H1 (cell line): ENCODE measurements at regions not wholly inside any gene's neighbourhood (a gene's known extent, or its start where the extent isn't known, plus 50 kb on each side); places are given as distances from the start of the nearest gene placed in this dataset.

Source experiments
- CTCF ChIA-PET: fragments of 300-600 bp; sonication (Branson Sonifier 250); formaldehyde crosslinking; loops from one replicate; lab custom pipeline; 2021; ENCODE audit not compliant: partially characterized antibody; lab: Charles Lee
- POLR2A ChIA-PET: fragments of 300-600 bp; sonication (Branson Sonifier 250); formaldehyde crosslinking; loops from one replicate; lab custom pipeline; 2021; ENCODE audit warnings: inconsistent platforms; ENCODE audit not compliant: partially characterized antibody; lab: Charles Lee
- DNase-seq, 2 experiments: peaks; one replicate each; pipeline versions ENCODE4 v3.0.0 to v3.0.0-alpha.2; 2010 to 2022; ENCODE audit warnings: low spot score in 2 of 2, low read depth in 1 of 2, mixed read lengths in 1 of 2
- FAIRE-seq: peaks from 2 replicates; lab custom pipeline; 2011; peaks lifted over from hg19 to GRCh38; lab: Jason Lieb, UNC
- H2AFZ ChIP-seq: 2 replicates; pipeline ENCODE4 v1.8.1; 2012; ENCODE audit warnings: low read length, inconsistent platforms
- H2AK5ac ChIP-seq: 2 replicates; pipeline ENCODE4 v1.6.1; 2013; ENCODE audit warnings: low read depth, low read length
- H2BK120ac ChIP-seq: replicated peaks from 2 replicates; pipeline ENCODE3; 2013; ENCODE audit warnings: low read depth, low read length, inconsistent platforms
- H2BK12ac ChIP-seq: 2 replicates; pipeline ENCODE4 v1.6.1; 2013; ENCODE audit warnings: low read depth, low read length
- H2BK15ac ChIP-seq: 2 replicates; pipeline ENCODE4 v1.6.1; 2013; ENCODE audit warnings: low read length
- H2BK20ac ChIP-seq: 2 replicates; pipeline ENCODE4 v1.6.1; 2013; ENCODE audit warnings: low read length
- H2BK5ac ChIP-seq: 2 replicates; pipeline ENCODE4 v1.6.1; 2013; ENCODE audit warnings: low read depth, low read length
- H3K14ac ChIP-seq: 2 replicates; pipeline ENCODE4 v1.6.1; 2013; ENCODE audit warnings: inconsistent platforms; ENCODE audit not compliant: insufficient read length
- H3K18ac ChIP-seq: 2 replicates; pipeline ENCODE4 v1.6.1; 2013; ENCODE audit warnings: low read length; ENCODE audit errors: extremely low read depth
- H3K23ac ChIP-seq: 2 replicates; pipeline ENCODE4 v1.6.1; 2013; ENCODE audit warnings: inconsistent platforms; ENCODE audit not compliant: insufficient read length
- H3K23me2 ChIP-seq: 2 replicates; pipeline ENCODE4 v1.6.1; 2013; ENCODE audit warnings: low read depth, low read length
- H3K27ac ChIP-seq: 2 replicates; pipeline ENCODE4 v1.6.1; 2011; ENCODE audit warnings: low read depth, low read length, inconsistent platforms
- H3K27me3 ChIP-seq, 4 experiments: replicated peaks in 1 of 4; 1 replicate in 1 of 4; 2 replicates in 3 of 4; pipeline versions ENCODE4 v1.6.1 to v1.8.1; 2011 to 2013; ENCODE audit warnings: low read length in 3 of 4, mild to moderate bottlenecking in 3 of 4, inconsistent platforms in 2 of 4, mixed read lengths in 2 of 4, moderate library complexity in 1 of 4; ENCODE audit not compliant: control insufficient read depth in 3 of 4, insufficient read depth in 3 of 4; ENCODE audit errors: extremely low read depth in 1 of 4
- H3K36me3 ChIP-seq, 4 experiments: 2 replicates each; pipeline versions ENCODE4 v1.6.1 to v1.8.1; 2011 to 2013; ENCODE audit warnings: mild to moderate bottlenecking in 4 of 4, low read length in 3 of 4, moderate library complexity in 2 of 4, control low read depth in 1 of 4, inconsistent platforms in 1 of 4; ENCODE audit not compliant: insufficient read depth in 4 of 4, control insufficient read depth in 2 of 4
- H3K4ac ChIP-seq: replicated peaks from 2 replicates; pipeline ENCODE3; 2013; ENCODE audit warnings: low read length, low read depth, mixed read lengths, inconsistent platforms; ENCODE audit not compliant: insufficient read length
- H3K4me1 ChIP-seq, 4 experiments: replicated peaks in 1 of 4; 1 replicate in 1 of 4; 2 replicates in 3 of 4; pipeline versions ENCODE4 v1.6.1 to v1.8.1; 2011 to 2013; ENCODE audit warnings: low read length in 3 of 4, inconsistent platforms in 2 of 4, mixed read lengths in 1 of 4; ENCODE audit not compliant: insufficient read depth in 4 of 4, control insufficient read depth in 3 of 4
- H3K4me2 ChIP-seq, 2 experiments: 2 replicates each; pipeline versions ENCODE4 v1.6.1 to v1.8.1; 2011 to 2013; ENCODE audit warnings: low read depth in 2 of 2, low read length in 2 of 2, control low read depth in 1 of 2, inconsistent platforms in 1 of 2, mild to moderate bottlenecking in 1 of 2; ENCODE audit not compliant: insufficient read depth in 1 of 2
- H3K4me3 ChIP-seq, 4 experiments: fragments of 200-600, 300-600 bp in 1 of 4; sonication (generic), shearing (Covaris generic), sonication (Bioruptor Twin) in 1 of 4; 2 replicates each; pipeline versions ENCODE4 v1.5.1 to v1.8.1; 2011 to 2016; ENCODE audit warnings: low read length in 4 of 4, low read depth in 3 of 4, control low read depth in 2 of 4, inconsistent platforms in 2 of 4, mild to moderate bottlenecking in 2 of 4, mixed read lengths in 1 of 4, moderate library complexity in 1 of 4; ENCODE audit not compliant: insufficient read depth in 2 of 4; ENCODE audit errors: extremely low read depth in 1 of 4
- H3K56ac ChIP-seq: replicated peaks from 2 replicates; pipeline ENCODE3; 2013; ENCODE audit warnings: low read depth, mild to moderate bottlenecking, mixed read lengths, low read length, inconsistent platforms; ENCODE audit not compliant: insufficient read length
- H3K79me1 ChIP-seq: 2 replicates; pipeline ENCODE4 v1.6.1; 2013; ENCODE audit warnings: low read depth, low read length, control low read depth
- H3K79me2 ChIP-seq, 2 experiments: 2 replicates each; pipeline versions ENCODE4 v1.6.1 to v1.8.1; 2012 to 2013; ENCODE audit warnings: low read length in 2 of 2, mild to moderate bottlenecking in 2 of 2, inconsistent platforms in 1 of 2; ENCODE audit not compliant: insufficient read depth in 2 of 2, control insufficient read depth in 1 of 2
- H3K9ac ChIP-seq, 4 experiments: replicated peaks in 1 of 4; 1 replicate in 1 of 4; 2 replicates in 3 of 4; pipeline versions ENCODE4 v1.6.1 to v1.8.1; 2011 to 2013; ENCODE audit warnings: low read depth in 3 of 4, low read length in 3 of 4, control low read depth in 2 of 4, mild to moderate bottlenecking in 2 of 4, moderate library complexity in 2 of 4, inconsistent platforms in 1 of 4; ENCODE audit errors: extremely low read depth in 1 of 4
- H3K9me3 ChIP-seq, 2 experiments: 2 replicates each; pipeline versions ENCODE4 v1.6.1 to v1.8.1; 2012 to 2013; ENCODE audit warnings: mild to moderate bottlenecking in 2 of 2, moderate library complexity in 2 of 2, control low read depth in 1 of 2, inconsistent platforms in 1 of 2, low read depth in 1 of 2, low read length in 1 of 2, mixed read lengths in 1 of 2; ENCODE audit not compliant: insufficient read depth in 2 of 2
- H4K20me1 ChIP-seq, 2 experiments: replicated peaks in 1 of 2; 2 replicates each; pipeline versions ENCODE3 to v1.8.1; 2011 to 2013; ENCODE audit warnings: inconsistent platforms in 2 of 2, low read length in 2 of 2, mild to moderate bottlenecking in 1 of 2; ENCODE audit not compliant: insufficient read depth in 2 of 2, control insufficient read depth in 1 of 2
- H4K5ac ChIP-seq: 2 replicates; pipeline ENCODE4 v1.6.1; 2013; ENCODE audit warnings: low read length, low read depth, mixed read lengths, inconsistent platforms; ENCODE audit not compliant: insufficient read length
- H4K8ac ChIP-seq: 2 replicates; pipeline ENCODE4 v1.8.0; 2013; ENCODE audit warnings: mild to moderate bottlenecking, moderate library complexity, low read length, inconsistent platforms; ENCODE audit not compliant: insufficient read depth; ENCODE audit errors: extremely low read depth
- H4K91ac ChIP-seq: replicated peaks from 2 replicates; pipeline ENCODE3; 2013; ENCODE audit warnings: low read length, mixed read lengths, inconsistent platforms; ENCODE audit not compliant: insufficient read length
- ASH2L ChIP-seq: fragments of 200-600, 300-600 bp; sonication (generic); IDR thresholded peaks from one replicate; pipeline ENCODE4 v1.7.1; 2017; ENCODE audit warnings: low read length
- BCL11A ChIP-seq, 2 experiments: IDR thresholded peaks; one replicate each; pipeline ENCODE4 v1.6.1; 2011; ENCODE audit warnings: low read depth in 2 of 2, low read length in 2 of 2, mild to moderate bottlenecking in 2 of 2
- GTF2F1 ChIP-seq: IDR thresholded peaks from 2 replicates; pipeline ENCODE4 v1.6.1; 2012; ENCODE audit warnings: low read depth, low read length, improper control_type of control experiment, borderline replicate concordance
- NRF1 ChIP-seq: IDR thresholded peaks from 2 replicates; pipeline ENCODE4 v1.6.1; 2011; ENCODE audit warnings: mild to moderate bottlenecking, low read depth, low read length, improper control_type of control experiment
- PHF8 ChIP-seq: fragments of 200-600 bp; sonication (generic); conservative IDR thresholded peaks from 2 replicates; pipeline ENCODE4 v1.7.1; 2012; ENCODE audit warnings: low read depth, mild to moderate bottlenecking, inconsistent platforms, low read length, moderate library complexity
- POLR2AphosphoS5 ChIP-seq: IDR thresholded peaks from 2 replicates; pipeline ENCODE4 v1.6.1; 2011; ENCODE audit warnings: low read depth, low read length
- POU5F1 ChIP-seq: IDR thresholded peaks from 2 replicates; pipeline ENCODE4 v1.6.1; 2011; ENCODE audit warnings: low read depth, mild to moderate bottlenecking, low read length, moderate library complexity
- RNF2 ChIP-seq: fragments of 200-900, 300-1000 bp; sonication (generic); IDR thresholded peaks from 2 replicates; pipeline ENCODE4 v1.7.1; 2016; ENCODE audit warnings: borderline replicate concordance, low read depth, mild to moderate bottlenecking, antibody characterized with exemption, low read length; ENCODE audit not compliant: poor library complexity, severe bottlenecking; ENCODE audit errors: missing control alignments
- SP4 ChIP-seq: IDR thresholded peaks from 2 replicates; pipeline ENCODE4 v1.6.1; 2012; ENCODE audit warnings: low read length, inconsistent platforms
- TCF12 ChIP-seq: IDR thresholded peaks from 2 replicates; pipeline ENCODE4 v1.6.1; 2011; ENCODE audit warnings: low read depth, mild to moderate bottlenecking, low read length
- TF ChIP-seq, protein P1 (sequence below): IDR thresholded peaks from 2 replicates; pipeline ENCODE4 v1.6.1; 2012; ENCODE audit warnings: low read length, inconsistent platforms

- TF ChIP-seq POLR2AphosphoS5, result no peak
Observed at GRCh38 chrX:74147439-74147838, 156.5 kb upstream of the ZCCHC13 start (continued).

DNA sequence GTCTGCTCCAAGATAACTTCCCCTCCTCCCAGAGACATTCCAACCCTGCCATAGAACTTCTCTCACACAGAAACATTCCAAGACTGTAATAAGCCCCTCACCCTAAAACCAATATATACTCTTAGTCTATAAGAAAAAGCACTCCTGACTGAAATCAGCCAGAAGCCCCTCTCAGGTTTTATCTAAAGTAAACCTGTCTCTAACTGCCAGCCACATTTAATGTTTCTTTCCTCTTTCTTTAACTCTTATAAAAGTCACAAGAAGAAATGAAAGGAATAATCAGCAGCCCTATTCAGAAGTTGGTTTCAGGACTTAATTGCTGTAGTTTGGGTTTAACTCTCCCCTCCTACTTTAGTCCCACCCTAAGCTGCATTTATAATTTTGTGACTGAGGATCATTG is 165.0 kb upstream of the ZCCHC13 start:
- Histone ChIP-seq H3K23me2 (no peaks in the 10 kb centered on the region), H3K18ac (no peak overlapping the region), H3K79me1 (no peaks in the 10 kb centered on the region), H2BK5ac (no peak overlapping the region), H3K9ac (no peak overlapping the region), H3K27ac (no peak overlapping the region), H4K8ac (no peak overlapping the region), H2AFZ (no peak overlapping the region), H2BK20ac (no peak overlapping the region), H2AK5ac (no peak overlapping the region), H2BK120ac (no peak overlapping the region), H2BK15ac (no peak overlapping the region), H3K4me1 (no peaks in the 10 kb centered on the region), H4K91ac (no peak overlapping the region), H3K14ac (no peak overlapping the region), H3K4me3 (no peak overlapping the region), H4K20me1 (no peaks in the 10 kb centered on the region), H3K23ac (no peak overlapping the region), H4K5ac (no peak overlapping the region), H3K79me2 (no peaks in the 10 kb centered on the region), H3K9me3 (peaks cover 6 to 8% of the 10 kb centered on the region in 2 experiments; a peak in 3 of 4 replicates), H3K36me3 (no peaks in the 10 kb centered on the region; a peak in 2 of 8 replicates), H3K56ac (no peak overlapping the region), H3K27me3 (no peaks in the 10 kb centered on the region), H2BK12ac (no peak overlapping the region), H3K4me2 (no peak overlapping the region), H3K4ac (no peak overlapping the region)
- CTCF ChIA-PET, result no interaction called here
- POLR2A ChIA-PET, result no interaction called here
- FAIRE-seq (no peak), DNase-seq (no peak)
- TF ChIP-seq, protein P1, sequence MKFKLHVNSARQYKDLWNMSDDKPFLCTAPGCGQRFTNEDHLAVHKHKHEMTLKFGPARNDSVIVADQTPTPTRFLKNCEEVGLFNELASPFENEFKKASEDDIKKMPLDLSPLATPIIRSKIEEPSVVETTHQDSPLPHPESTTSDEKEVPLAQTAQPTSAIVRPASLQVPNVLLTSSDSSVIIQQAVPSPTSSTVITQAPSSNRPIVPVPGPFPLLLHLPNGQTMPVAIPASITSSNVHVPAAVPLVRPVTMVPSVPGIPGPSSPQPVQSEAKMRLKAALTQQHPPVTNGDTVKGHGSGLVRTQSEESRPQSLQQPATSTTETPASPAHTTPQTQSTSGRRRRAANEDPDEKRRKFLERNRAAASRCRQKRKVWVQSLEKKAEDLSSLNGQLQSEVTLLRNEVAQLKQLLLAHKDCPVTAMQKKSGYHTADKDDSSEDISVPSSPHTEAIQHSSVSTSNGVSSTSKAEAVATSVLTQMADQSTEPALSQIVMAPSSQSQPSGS, result no peak
- no peak for TF ChIP-seq BCL11A (IDR thresholded peaks at IDR 0.05; ENCODE audit: low read depth in 2 of 2, low read length in 2 of 2)
- no peak for TF ChIP-seq PHF8
- no peak for TF ChIP-seq TCF12
- TF ChIP-seq SP4, result no peak
- no peak for TF ChIP-seq POU5F1
- no peak for TF ChIP-seq ASH2L
- no peak for TF ChIP-seq GTF2F1
- no peak for TF ChIP-seq RNF2
- no peak for TF ChIP-seq NRF1
